ENCODE measurements at regions not wholly inside any gene's neighbourhood (a gene's known extent, or its start where the extent isn't known, plus 50 kb on each side); places are given as distances from the start of the nearest gene placed in this dataset.

GRCh38 chr1:209511169-209511568 lies 72.3 kb upstream of the CAMK1G start:
- Histone ChIP-seq H3K9me3 (ENCODE audit: control insufficient read depth, insufficient read depth, low read depth, low read length) (no peaks in the 10 kb centered on the region), H3K4me3 (ENCODE audit: low read depth, low read length) (no peak overlapping the region), H3K4me1 (ENCODE audit: control insufficient read depth, insufficient read depth, low read length) (no peaks in the 10 kb centered on the region), H3K36me3 (ENCODE audit: control insufficient read depth in 2 of 2, insufficient read depth in 1 of 2, low read length in 2 of 2) (no peaks in the 10 kb centered on the region), H3K27ac (ENCODE audit: extremely low read depth, low read depth, low read length) (no peak overlapping the region)
- CTCF ChIA-PET: interaction anchor here (0.5 kb wide), 1 partner anchor 154 kb away, joined by 4 read pairs; no protein-coding TSS in a partner anchor
- POLR2A ChIA-PET: no interaction called here
- no peak for TF ChIP-seq REPIN1 (tag by site-specific recombination; IDR thresholded peaks at IDR 0.05; ENCODE audit: low read depth)
- 0 out of 2 replicates have a peak, but pooled peaks have one; percentile 46 for TF ChIP-seq ZNF140 (tag by site-specific recombination; IDR thresholded peaks at IDR 0.05)

- POLR2A ChIA-PET: no interaction called here
- H3K4me1 ChIP-seq (ENCODE audit: control insufficient read depth, insufficient read depth, low read length): no peaks in the 10 kb centered on the region
- no peaks in the 10 kb centered on the region for H3K9me3 ChIP-seq (ENCODE audit: control insufficient read depth, insufficient read depth, low read depth, low read length)
- no peak overlapping the region for H3K4me3 ChIP-seq (ENCODE audit: low read depth, low read length)
- no peak overlapping the region for H3K27ac ChIP-seq (ENCODE audit: extremely low read depth, low read depth, low read length)
- TF ChIP-seq ZNF341 (tag by site-specific recombination; IDR thresholded peaks at IDR 0.05; ENCODE audit: low read depth) (no peak), ZIC2 (tag by site-specific recombination; IDR thresholded peaks at IDR 0.05) (no peak), CTCF (tag by site-specific recombination; IDR thresholded peaks at IDR 0.05) (no peak), ZNF660 (tag by site-specific recombination; IDR thresholded peaks at IDR 0.05) (no peak), ZNF211 (tag by site-specific recombination; IDR thresholded peaks at IDR 0.05; ENCODE audit: low read depth) (no peak), ZNF76 (tag by site-specific recombination; IDR thresholded peaks at IDR 0.05; ENCODE audit: borderline replicate concordance, low read depth) (no peak), PBX3 (CRISPR knock-in tag; IDR thresholded peaks at IDR 0.05) (no peak), ZNF311 (tag by site-specific recombination; IDR thresholded peaks at IDR 0.05; ENCODE audit: borderline replicate concordance) (no peak), ELK4 (IDR thresholded peaks at IDR 0.05; ENCODE audit: borderline replicate concordance, low read depth, low read length) (no peak), ZNF426 (tag by site-specific recombination; IDR thresholded peaks at IDR 0.05) (no peak)
- CTCF ChIA-PET: interaction anchor here (0.6 to 5.9 kb wide), 32 partner anchors 9 to 1660 kb away, joined by 3 to 29 read pairs (median 4); no protein-coding TSS in a partner anchor
- no peaks in the 10 kb centered on the region for H3K36me3 ChIP-seq (ENCODE audit: control insufficient read depth in 2 of 2, insufficient read depth in 1 of 2, low read length in 2 of 2)
These were observed 70.7 kb upstream of the CAMK1G start for GRCh38 chr1:209512821-209513220.

- no peak overlapping the region for H3K4me3 ChIP-seq (ENCODE audit: low read depth, low read length)
- H3K27ac ChIP-seq (ENCODE audit: extremely low read depth, low read depth, low read length): no peak overlapping the region
- ChIA-PET POLR2A (no interaction called here), CTCF (interaction anchor here (0.6 to 5.9 kb wide), 34 partner anchors 8 to 1661 kb away, joined by 3 to 29 read pairs (median 4); no protein-coding TSS in a partner anchor)
- no peaks in the 10 kb centered on the region for H3K36me3 ChIP-seq (ENCODE audit: control insufficient read depth in 2 of 2, insufficient read depth in 1 of 2, low read length in 2 of 2)
- no peaks in the 10 kb centered on the region for H3K4me1 ChIP-seq (ENCODE audit: control insufficient read depth, insufficient read depth, low read length)
- no peaks in the 10 kb centered on the region for H3K9me3 ChIP-seq (ENCODE audit: control insufficient read depth, insufficient read depth, low read depth, low read length)
- TF ChIP-seq ZBTB11 (tag by site-specific recombination; conservative IDR thresholded peaks at IDR 0.05; ENCODE audit: low read depth): no peak
- no peak for TF ChIP-seq ZNF133 (tag by site-specific recombination; IDR thresholded peaks at IDR 0.05)
- no peak for TF ChIP-seq ZNF768 (tag by site-specific recombination; IDR thresholded peaks at IDR 0.05)
- TF ChIP-seq ZNF10 (tag by site-specific recombination; IDR thresholded peaks at IDR 0.05): no peak
- TF ChIP-seq ZNF544 (tag by site-specific recombination; IDR thresholded peaks at IDR 0.05): no peak
- TF ChIP-seq ZBTB20 (tag by site-specific recombination; IDR thresholded peaks at IDR 0.05): no peak
- TF ChIP-seq ZNF510 (tag by site-specific recombination; IDR thresholded peaks at IDR 0.05; ENCODE audit: insufficient replicate concordance): no peak
- TF ChIP-seq ZNF747 (tag by site-specific recombination; IDR thresholded peaks at IDR 0.05): no peak
- TF ChIP-seq MEIS1 (CRISPR knock-in tag; IDR thresholded peaks at IDR 0.05; ENCODE audit: borderline replicate concordance): no peak
- no peak for TF ChIP-seq ZNF202 (tag by site-specific recombination; IDR thresholded peaks at IDR 0.05; ENCODE audit: borderline replicate concordance)
- peak; percentile 98 for TF ChIP-seq SCRT1 (tag by site-specific recombination; IDR thresholded peaks at IDR 0.05; ENCODE audit: borderline replicate concordance)
- peak; percentile 87 for TF ChIP-seq ZBTB17 (tag by site-specific recombination; IDR thresholded peaks at IDR 0.05)
These were observed 70.3 kb upstream of the CAMK1G start for GRCh38 chr1:209513226-209513625.
